Immature natural killer cell (primary cell): ENCODE measurements at regions not wholly inside any gene's neighbourhood (a gene's known extent, or its start where the extent isn't known, plus 50 kb on each side); places are given as distances from the start of the nearest gene placed in this dataset.

Source experiments
- DNase-seq, 3 donors: peaks; one replicate each; pipeline ENCODE4 v3.0.0; 2022; ENCODE audit warnings: mixed read lengths in 1 of 3
- H3K27ac Mint-ChIP-seq, 6 donors: one replicate each; pipeline ENCODE4 v1.8.0; 2020; ENCODE audit warnings: mixed read lengths in 6 of 6, mild to moderate bottlenecking in 5 of 6, inconsistent platforms in 4 of 6, moderate library complexity in 3 of 6
- H3K27me3 Mint-ChIP-seq, 3 donors: one replicate each; pipeline ENCODE4 v1.8.0; 2020 to 2021; ENCODE audit warnings: low read depth in 3 of 3, mild to moderate bottlenecking in 3 of 3, mixed read lengths in 3 of 3, moderate library complexity in 3 of 3, inconsistent platforms in 1 of 3
- H3K36me3 Mint-ChIP-seq, 3 donors: one replicate each; pipeline ENCODE4 v1.8.0; 2020; ENCODE audit warnings: mixed read lengths in 3 of 3, inconsistent platforms in 2 of 3, mild to moderate bottlenecking in 2 of 3
- H3K4me1 Mint-ChIP-seq, 2 donors: one replicate each; pipeline ENCODE4 v1.8.0; 2020; ENCODE audit warnings: inconsistent platforms in 2 of 2, mild to moderate bottlenecking in 2 of 2, mixed read lengths in 2 of 2, moderate library complexity in 1 of 2
- H3K4me3 Mint-ChIP-seq, 5 donors: one replicate each; pipeline ENCODE4 v1.8.0; 2020; ENCODE audit warnings: mild to moderate bottlenecking in 5 of 5, mixed read lengths in 5 of 5, inconsistent platforms in 3 of 5, moderate library complexity in 3 of 5
- H3K9me3 Mint-ChIP-seq, 6 donors: one replicate each; pipeline ENCODE4 v1.8.0; 2020; ENCODE audit warnings: mild to moderate bottlenecking in 6 of 6, mixed read lengths in 6 of 6, inconsistent platforms in 4 of 6, moderate library complexity in 3 of 6

- no peak overlapping the region for H3K4me3 Mint-ChIP-seq
- peaks cover 0 to 2% (median 2%) of the 10 kb centered on the region in 3 donors for H3K27me3 Mint-ChIP-seq
- H3K27ac Mint-ChIP-seq, result no peak overlapping the region
- no peak for DNase-seq
- H3K4me1 Mint-ChIP-seq, result peaks cover 0 to 3% of the 10 kb centered on the region in 2 donors
- H3K9me3 Mint-ChIP-seq, result no peaks in the 10 kb centered on the region
- no peaks in the 10 kb centered on the region for H3K36me3 Mint-ChIP-seq
Measured at GRCh38 chr10:43746906-43747305, 98.2 kb upstream of the ZNF32 start.

- no peaks in the 10 kb centered on the region for H3K9me3 Mint-ChIP-seq
- H3K36me3 Mint-ChIP-seq, result no peaks in the 10 kb centered on the region
- no peak for DNase-seq
- H3K27me3 Mint-ChIP-seq, result peaks cover 0 to 3% (median 3%) of the 10 kb centered on the region in 3 donors
- peaks cover 0 to 10% of the 10 kb centered on the region in 2 donors for H3K4me1 Mint-ChIP-seq
- no peak overlapping the region for H3K4me3 Mint-ChIP-seq
- H3K27ac Mint-ChIP-seq, result no peak overlapping the region
Measured at GRCh38 chr10:43739161-43739560, 90.5 kb upstream of the ZNF32 start.

- H3K36me3 Mint-ChIP-seq, result peaks cover 0 to 1% (median 0%) of the 10 kb centered on the region in 3 donors
- H3K27ac Mint-ChIP-seq, result no peak overlapping the region
- H3K4me1 Mint-ChIP-seq, result peaks cover 0 to 10% of the 10 kb centered on the region in 2 donors
- no peak for DNase-seq
- peaks cover 0 to 4% (median 3%) of the 10 kb centered on the region in 3 donors for H3K27me3 Mint-ChIP-seq
- no peak overlapping the region for H3K4me3 Mint-ChIP-seq
- peaks cover 0 to 2% (median 0%) of the 10 kb centered on the region in 6 donors for H3K9me3 Mint-ChIP-seq
Measured at GRCh38 chr10:43737003-43737402, 88.3 kb upstream of the ZNF32 start.

DNA sequence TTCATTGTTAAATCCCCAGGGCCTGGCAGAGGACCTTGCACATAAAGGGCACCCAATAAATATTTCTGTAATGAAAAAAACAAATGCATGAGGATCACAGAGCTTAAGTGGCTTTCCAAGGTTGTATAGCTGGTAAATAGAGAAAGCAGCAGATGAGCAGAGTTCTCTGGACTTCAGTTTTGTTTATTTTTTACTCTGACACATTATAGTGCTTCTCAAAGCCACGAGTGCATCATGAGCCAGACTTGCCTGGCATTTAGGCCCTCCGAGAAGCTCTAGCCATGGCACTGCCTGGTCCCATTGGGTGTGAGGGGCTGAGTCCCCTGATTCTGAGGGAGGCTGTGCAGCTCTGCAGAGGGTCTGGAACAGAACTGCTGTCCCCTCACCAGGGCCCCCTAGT lies 87.2 kb upstream of the ZNF32 start:
- no peak overlapping the region for H3K4me3 Mint-ChIP-seq
- peaks cover 0 to 7% (median 0%) of the 10 kb centered on the region in 3 donors for H3K36me3 Mint-ChIP-seq
- H3K27me3 Mint-ChIP-seq, result peaks cover 0 to 7% (median 3%) of the 10 kb centered on the region in 3 donors
- peaks cover 0 to 10% of the 10 kb centered on the region in 2 donors for H3K4me1 Mint-ChIP-seq
- H3K9me3 Mint-ChIP-seq, result peaks cover 3 to 5% (median 3%) of the 10 kb centered on the region in 6 donors
- no peak overlapping the region for H3K27ac Mint-ChIP-seq
- no peak for DNase-seq

- no peak for DNase-seq
- H3K4me1 Mint-ChIP-seq, result peaks cover 0 to 10% of the 10 kb centered on the region in 2 donors
- H3K36me3 Mint-ChIP-seq, result peaks cover 0 to 7% (median 0%) of the 10 kb centered on the region in 3 donors
- no peak overlapping the region for H3K27ac Mint-ChIP-seq
- H3K4me3 Mint-ChIP-seq, result no peak overlapping the region
- H3K27me3 Mint-ChIP-seq, result peaks cover 3 to 9% (median 6%) of the 10 kb centered on the region in 3 donors
- H3K9me3 Mint-ChIP-seq, result peaks cover 3 to 14% (median 11%) of the 10 kb centered on the region in 6 donors
Measured at GRCh38 chr10:43734716-43735115, 86.0 kb upstream of the ZNF32 start.

GRCh38 chr10:43731486-43731885 lies 82.8 kb upstream of the ZNF32 start:
- Mint-ChIP-seq H3K27me3 (peaks cover 6 to 11% (median 6%) of the 10 kb centered on the region in 3 donors), H3K9me3 (peaks cover 5 to 29% (median 19%) of the 10 kb centered on the region in 6 donors), H3K36me3 (peaks cover 0 to 12% (median 6%) of the 10 kb centered on the region in 3 donors), H3K27ac (no peak overlapping the region), H3K4me1 (peaks cover 0 to 10% of the 10 kb centered on the region in 2 donors), H3K4me3 (no peak overlapping the region)
- DNase-seq, result no peak

DNA sequence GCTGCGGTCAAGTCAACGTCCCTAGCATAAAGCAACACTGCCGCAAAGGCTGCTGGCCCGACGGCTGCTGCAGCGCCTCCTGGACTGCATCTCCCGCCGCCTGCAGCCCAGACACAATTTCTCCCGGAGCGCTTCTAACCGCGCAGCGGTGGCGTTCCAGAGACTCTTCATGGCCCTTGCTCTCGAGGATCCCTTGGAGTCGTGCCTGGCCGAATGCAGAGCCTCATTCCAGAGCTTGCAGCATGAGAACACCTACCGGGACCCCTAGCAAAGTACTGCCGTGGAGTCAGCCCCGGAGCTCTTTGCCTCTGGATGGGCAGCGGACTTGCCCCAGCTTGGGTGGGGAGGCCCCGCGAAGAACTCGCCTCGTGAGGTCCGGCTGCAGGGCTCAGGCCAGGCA lies 79.7 kb upstream of the ZNF32 start:
- no peak overlapping the region for H3K4me3 Mint-ChIP-seq
- no peaks in the 10 kb centered on the region for H3K4me1 Mint-ChIP-seq
- peaks cover 6 to 12% (median 7%) of the 10 kb centered on the region in 3 donors for H3K36me3 Mint-ChIP-seq
- DNase-seq, result no peak
- H3K27ac Mint-ChIP-seq, result no peak overlapping the region
- H3K27me3 Mint-ChIP-seq, result peaks cover 3 to 19% (median 6%) of the 10 kb centered on the region in 3 donors
- peaks cover 7 to 43% (median 30%) of the 10 kb centered on the region in 6 donors for H3K9me3 Mint-ChIP-seq

DNA sequence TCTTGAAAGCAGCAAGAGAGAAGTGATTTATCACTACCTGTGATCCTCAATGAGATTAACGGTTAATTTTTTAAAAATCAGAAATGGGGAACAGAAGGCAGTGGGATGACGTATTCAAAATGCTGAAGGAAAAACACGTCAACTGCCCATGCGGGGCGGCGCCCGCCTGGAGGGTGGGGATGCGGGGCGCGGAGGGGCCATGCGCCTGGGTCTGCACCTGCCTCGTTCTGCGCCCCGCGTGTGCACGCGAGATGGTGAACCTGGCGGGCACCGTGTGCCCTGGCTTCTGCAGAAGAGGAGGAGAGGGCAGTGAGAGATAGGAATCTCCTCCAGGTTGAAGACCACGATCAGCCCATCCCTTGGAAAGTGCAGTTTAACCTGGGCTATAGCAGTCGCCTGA lies 79.3 kb upstream of the ZNF32 start:
- no peaks in the 10 kb centered on the region for H3K4me1 Mint-ChIP-seq
- H3K36me3 Mint-ChIP-seq, result peaks cover 6 to 12% (median 7%) of the 10 kb centered on the region in 3 donors
- H3K27ac Mint-ChIP-seq, result peak overlapping the region in 1 of 6 donors; percentile 51
- DNase-seq, result no peak
- peaks cover 3 to 19% (median 6%) of the 10 kb centered on the region in 3 donors for H3K27me3 Mint-ChIP-seq
- H3K4me3 Mint-ChIP-seq, result no peak overlapping the region
- H3K9me3 Mint-ChIP-seq, result peaks cover 7 to 43% (median 30%) of the 10 kb centered on the region in 6 donors

- Mint-ChIP-seq H3K9me3 (peaks cover 0 to 3% (median 0%) of the 10 kb centered on the region in 6 donors), H3K4me3 (no peak overlapping the region), H3K4me1 (no peaks in the 10 kb centered on the region), H3K27ac (no peak overlapping the region), H3K36me3 (no peaks in the 10 kb centered on the region), H3K27me3 (peaks cover 4 to 8% (median 7%) of the 10 kb centered on the region in 3 donors)
- DNase-seq, result no peak
Measured at GRCh38 chr10:43715334-43715733, 66.7 kb upstream of the ZNF32 start.

- Mint-ChIP-seq H3K4me3 (no peak overlapping the region), H3K36me3 (no peaks in the 10 kb centered on the region), H3K4me1 (no peaks in the 10 kb centered on the region), H3K9me3 (no peaks in the 10 kb centered on the region), H3K27me3 (peaks cover 2 to 7% (median 4%) of the 10 kb centered on the region in 3 donors), H3K27ac (no peak overlapping the region)
- no peak for DNase-seq
Measured at GRCh38 chr10:43712821-43713584, 64.3 kb upstream of the ZNF32 start.

GRCh38 chr10:43710772-43711471 lies 62.2 kb upstream of the ZNF32 start:
- no peaks in the 10 kb centered on the region for H3K4me1 Mint-ChIP-seq
- H3K27me3 Mint-ChIP-seq, result peaks cover 2 to 3% (median 2%) of the 10 kb centered on the region in 3 donors
- no peaks in the 10 kb centered on the region for H3K9me3 Mint-ChIP-seq
- H3K36me3 Mint-ChIP-seq, result peaks cover 0 to 2% (median 0%) of the 10 kb centered on the region in 3 donors
- H3K27ac Mint-ChIP-seq, result no peak overlapping the region
- no peak for DNase-seq
- no peak overlapping the region for H3K4me3 Mint-ChIP-seq

DNA sequence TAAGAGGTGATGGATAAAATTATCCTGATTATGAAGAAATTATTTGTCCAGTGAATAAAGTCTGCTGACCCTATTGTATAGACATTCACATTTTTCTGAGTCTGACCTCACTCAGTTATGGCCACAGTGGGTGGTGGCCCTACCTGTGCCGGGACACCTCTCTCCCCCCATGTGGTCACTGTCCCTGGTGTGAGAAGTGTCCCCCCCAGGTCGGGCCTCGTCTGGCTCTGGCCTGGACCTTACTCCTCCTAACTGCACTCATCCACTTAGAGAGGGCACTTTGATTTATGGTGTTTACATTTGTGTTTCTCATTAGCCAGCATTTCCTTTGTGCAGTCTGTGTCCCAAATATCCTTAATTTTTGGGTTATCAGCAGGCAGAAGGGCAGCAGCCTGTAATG lies 59.6 kb upstream of the ZNF32 start:
- H3K4me3 Mint-ChIP-seq, result no peak overlapping the region

GRCh38 chr10:43707770-43708169 lies 59.1 kb upstream of the ZNF32 start:
- no peak for DNase-seq
- Mint-ChIP-seq H3K4me1 (no peaks in the 10 kb centered on the region), H3K9me3 (no peaks in the 10 kb centered on the region), H3K4me3 (no peak overlapping the region), H3K27me3 (peaks cover 2 to 3% (median 3%) of the 10 kb centered on the region in 3 donors), H3K36me3 (peaks cover 0 to 3% (median 0%) of the 10 kb centered on the region in 3 donors), H3K27ac (no peak overlapping the region)

More for the DNA sequence above, 59.6 kb upstream of the ZNF32 start:
- Mint-ChIP-seq H3K4me1 (no peaks in the 10 kb centered on the region), H3K9me3 (no peaks in the 10 kb centered on the region), H3K36me3 (peaks cover 0 to 3% (median 0%) of the 10 kb centered on the region in 3 donors), H3K27me3 (peaks cover 2 to 4% (median 3%) of the 10 kb centered on the region in 3 donors), H3K27ac (no peak overlapping the region)
- DNase-seq, result no peak

- no peaks in the 10 kb centered on the region for H3K4me1 Mint-ChIP-seq
- no peak for DNase-seq
- peaks cover 0 to 5% (median 2%) of the 10 kb centered on the region in 3 donors for H3K27me3 Mint-ChIP-seq
- peaks cover 0 to 3% (median 0%) of the 10 kb centered on the region in 3 donors for H3K36me3 Mint-ChIP-seq
- no peak overlapping the region for H3K27ac Mint-ChIP-seq
- H3K9me3 Mint-ChIP-seq, result no peaks in the 10 kb centered on the region
- no peak overlapping the region for H3K4me3 Mint-ChIP-seq
Measured at GRCh38 chr10:43706166-43706565, 57.5 kb upstream of the ZNF32 start.
